ENCODE measurements at regions not wholly inside any gene's neighbourhood (a gene's known extent, or its start where the extent isn't known, plus 50 kb on each side); places are given as distances from the start of the nearest gene placed in this dataset.

GRCh38 chr12:40615590-40615989, 76.6 kb upstream of the CNTN1 start:
- Histone ChIP-seq H3K4me3 (ENCODE audit: low read depth in 1 of 3, low read length in 3 of 3) (no peak overlapping the region), H3K27me3 (ENCODE audit: control insufficient read depth in 4 of 4, insufficient read depth in 4 of 4, low read length in 3 of 4) (no peaks in the 10 kb centered on the region), H3K4me1 (ENCODE audit: control insufficient read depth in 4 of 4, insufficient read depth in 4 of 4, low read length in 3 of 4) (no peaks in the 10 kb centered on the region), H3K9ac (ENCODE audit: low read depth in 1 of 2, low read length in 2 of 2) (no peak overlapping the region), H3K9me3 (ENCODE audit: control insufficient read depth in 4 of 4, low read length in 3 of 4) (no peaks in the 10 kb centered on the region), H3K27ac (ENCODE audit: low read depth in 1 of 2, low read length in 2 of 2) (no peak overlapping the region), H3K36me3 (ENCODE audit: control insufficient read depth in 4 of 4, insufficient read depth in 3 of 4, low read depth in 1 of 4, low read length in 3 of 4) (no peaks in the 10 kb centered on the region)
- WGBS = 51% methylated on average over 1 of the region's 1 CpG
- no peak for TF ChIP-seq JUND (IDR thresholded peaks at IDR 0.05)
- TF ChIP-seq FOXA2 (IDR thresholded peaks at IDR 0.05) = no peak
- no peak for TF ChIP-seq YY1 (IDR thresholded peaks at IDR 0.05)
- no peak for DNase-seq (ENCODE audit: low spot score)

- Histone ChIP-seq H3K4me1 (ENCODE audit: control insufficient read depth in 4 of 4, insufficient read depth in 4 of 4, low read length in 3 of 4) (no peaks in the 10 kb centered on the region), H3K27me3 (ENCODE audit: control insufficient read depth in 4 of 4, insufficient read depth in 4 of 4, low read length in 3 of 4) (no peaks in the 10 kb centered on the region), H3K27ac (ENCODE audit: low read depth in 1 of 2, low read length in 2 of 2) (no peak overlapping the region), H3K4me3 (ENCODE audit: low read depth in 1 of 3, low read length in 3 of 3) (no peak overlapping the region), H3K9ac (ENCODE audit: low read depth in 1 of 2, low read length in 2 of 2) (no peak overlapping the region), H3K36me3 (ENCODE audit: control insufficient read depth in 4 of 4, insufficient read depth in 3 of 4, low read depth in 1 of 4, low read length in 3 of 4) (no peaks in the 10 kb centered on the region), H3K9me3 (ENCODE audit: control insufficient read depth in 4 of 4, low read length in 3 of 4) (no peaks in the 10 kb centered on the region)
- no peak for DNase-seq (ENCODE audit: low spot score)
- WGBS = 82% methylated on average over 4 of the region's 4 CpGs
- no peak for TF ChIP-seq JUND (IDR thresholded peaks at IDR 0.05)
- TF ChIP-seq RXRA (IDR thresholded peaks at IDR 0.05) = no peak
- no peak for TF ChIP-seq FOXA1 (IDR thresholded peaks at IDR 0.05)
- no peak for TF ChIP-seq ZBTB33 (IDR thresholded peaks at IDR 0.05)
- TF ChIP-seq ATF3 (IDR thresholded peaks at IDR 0.05) = no peak
- no peak for TF ChIP-seq REST (IDR thresholded peaks at IDR 0.05)
- no peak for TF ChIP-seq EGR1 (IDR thresholded peaks at IDR 0.05; ENCODE audit: low read depth in 2 of 2)
- no peak for TF ChIP-seq NR2F2 (IDR thresholded peaks at IDR 0.05)
- TF ChIP-seq TAF1 (conservative IDR thresholded peaks at IDR 0.05) = no peak
- TF ChIP-seq CTCF (IDR thresholded peaks at IDR 0.05; ENCODE audit: low read depth, low read length, missing input control) = no peak
- no peak for TF ChIP-seq SP1 (IDR thresholded peaks at IDR 0.05)
- no peak for TF ChIP-seq FOXA2 (IDR thresholded peaks at IDR 0.05)
- no peak for TF ChIP-seq HNF4A (conservative IDR thresholded peaks at IDR 0.05)
- TF ChIP-seq HNF4G (IDR thresholded peaks at IDR 0.05) = no peak
- TF ChIP-seq MAX (IDR thresholded peaks at IDR 0.05) = no peak
- TF ChIP-seq RAD21 (IDR thresholded peaks at IDR 0.05) = no peak
- no peak for TF ChIP-seq YY1 (IDR thresholded peaks at IDR 0.05)
- no peak for TF ChIP-seq GABPA (IDR thresholded peaks at IDR 0.05 in 1 of 2, conservative IDR thresholded peaks at IDR 0.05 in 1 of 2)
These were observed 75.8 kb upstream of the CNTN1 start for GRCh38 chr12:40616383-40616915.

All from liver (tissue), 8 donors.